CD4-positive, alpha-beta T cell (primary cell): ENCODE measurements at regions not wholly inside any gene's neighbourhood (a gene's known extent, or its start where the extent isn't known, plus 50 kb on each side); places are given as distances from the start of the nearest gene placed in this dataset.
A peak's percentile ranks its signal among the peaks of the same experiment; 100 is the strongest.

Experiments used
- ATAC-seq: fragments of 200-7000 bp; cut with Tn5 transposase; one replicate; pipeline ENCODE4 v1.10.0; 2022; ENCODE audit warnings: mild to moderate bottlenecking; ENCODE audit not compliant: poor library complexity
- CTCF ChIA-PET: fragments of 350-600 bp; sonication (Branson Sonifier 250); formaldehyde crosslinking; loops from one replicate; lab custom pipeline; 2021; ENCODE audit warnings: antibody characterized with exemption, inconsistent platforms; lab: Charles Lee
- POLR2A ChIA-PET: fragments of 350-600 bp; sonication (Branson Sonifier 250); formaldehyde crosslinking; loops from one replicate; lab custom pipeline; 2021; ENCODE audit warnings: antibody characterized with exemption, inconsistent platforms; lab: Charles Lee
- DNase-seq, 14 experiments: peaks; one replicate each; pipeline ENCODE4 v3.0.0-alpha.2; 2013 to 2020; ENCODE audit warnings: mixed read lengths in 2 of 14
- H3K27ac ChIP-seq, 2 donors: one replicate each; pipeline versions ENCODE4 v1.5.1 to v1.7.0; 2013; ENCODE audit warnings: low read length in 2 of 2, low read depth in 1 of 2, mild to moderate bottlenecking in 1 of 2
- H3K27me3 ChIP-seq, 2 experiments: 1 replicate in 1 of 2; 2 replicates in 1 of 2; pipeline versions ENCODE4 v1.6.1 to v1.7.0; 2013; ENCODE audit warnings: low read length in 2 of 2, control low read depth in 1 of 2, mild to moderate bottlenecking in 1 of 2, moderate library complexity in 1 of 2; ENCODE audit not compliant: insufficient read depth in 2 of 2, control insufficient read depth in 1 of 2
- H3K36me3 ChIP-seq: one replicate; pipeline ENCODE4 v1.6.1; 2013; ENCODE audit warnings: low read length, control low read depth; ENCODE audit not compliant: insufficient read depth
- H3K4me1 ChIP-seq: one replicate; pipeline ENCODE4 v1.6.1; 2013; ENCODE audit warnings: low read length, control low read depth; ENCODE audit not compliant: insufficient read depth
- H3K4me3 ChIP-seq: one replicate; pipeline ENCODE4 v1.5.1; 2013; ENCODE audit warnings: mild to moderate bottlenecking, low read length, moderate library complexity
- H3K9me3 ChIP-seq, 2 experiments: 1 replicate in 1 of 2; 2 replicates in 1 of 2; pipeline versions ENCODE4 v1.6.1 to v1.7.0; 2013; ENCODE audit warnings: low read length in 2 of 2, mild to moderate bottlenecking in 2 of 2, control low read depth in 1 of 2, moderate library complexity in 1 of 2; ENCODE audit not compliant: control insufficient read depth in 1 of 2, insufficient read depth in 1 of 2
- H3K27ac Mint-ChIP-seq: one replicate; pipeline ENCODE4 v1.8.0; 2020; ENCODE audit warnings: mixed read lengths
- H3K27me3 Mint-ChIP-seq: one replicate; pipeline ENCODE4 v1.8.0; 2021; ENCODE audit warnings: mixed read lengths
- H3K36me3 Mint-ChIP-seq: one replicate; pipeline ENCODE4 v1.8.0; 2021; ENCODE audit warnings: low read depth, mixed read lengths
- H3K4me1 Mint-ChIP-seq: one replicate; pipeline ENCODE4 v1.8.0; 2021; ENCODE audit warnings: low read depth, mixed read lengths
- H3K4me3 Mint-ChIP-seq: one replicate; pipeline ENCODE4 v1.8.0; 2020; ENCODE audit warnings: mild to moderate bottlenecking, mixed read lengths
- H3K9me3 Mint-ChIP-seq: one replicate; pipeline ENCODE4 v1.8.0; 2020; ENCODE audit warnings: mixed read lengths
- CTCF ChIP-seq: fragments of 200-600 bp; IDR thresholded peaks from one replicate; pipeline ENCODE4 v1.8.0; 2022; ENCODE audit warnings: antibody characterized with exemption, mild to moderate bottlenecking
- intact Hi-C, 2 experiments: fragments of 100-400 bp; cut with DNase I in 1 of 2; cut with micrococcal nuclease in 1 of 2; formaldehyde crosslinking; loops; one replicate each; pipeline versions ENCODE4 v1.15.1 to v1.9.0; 2023 to 2025; cut with DNase I, micrococcal nuclease

DNA sequence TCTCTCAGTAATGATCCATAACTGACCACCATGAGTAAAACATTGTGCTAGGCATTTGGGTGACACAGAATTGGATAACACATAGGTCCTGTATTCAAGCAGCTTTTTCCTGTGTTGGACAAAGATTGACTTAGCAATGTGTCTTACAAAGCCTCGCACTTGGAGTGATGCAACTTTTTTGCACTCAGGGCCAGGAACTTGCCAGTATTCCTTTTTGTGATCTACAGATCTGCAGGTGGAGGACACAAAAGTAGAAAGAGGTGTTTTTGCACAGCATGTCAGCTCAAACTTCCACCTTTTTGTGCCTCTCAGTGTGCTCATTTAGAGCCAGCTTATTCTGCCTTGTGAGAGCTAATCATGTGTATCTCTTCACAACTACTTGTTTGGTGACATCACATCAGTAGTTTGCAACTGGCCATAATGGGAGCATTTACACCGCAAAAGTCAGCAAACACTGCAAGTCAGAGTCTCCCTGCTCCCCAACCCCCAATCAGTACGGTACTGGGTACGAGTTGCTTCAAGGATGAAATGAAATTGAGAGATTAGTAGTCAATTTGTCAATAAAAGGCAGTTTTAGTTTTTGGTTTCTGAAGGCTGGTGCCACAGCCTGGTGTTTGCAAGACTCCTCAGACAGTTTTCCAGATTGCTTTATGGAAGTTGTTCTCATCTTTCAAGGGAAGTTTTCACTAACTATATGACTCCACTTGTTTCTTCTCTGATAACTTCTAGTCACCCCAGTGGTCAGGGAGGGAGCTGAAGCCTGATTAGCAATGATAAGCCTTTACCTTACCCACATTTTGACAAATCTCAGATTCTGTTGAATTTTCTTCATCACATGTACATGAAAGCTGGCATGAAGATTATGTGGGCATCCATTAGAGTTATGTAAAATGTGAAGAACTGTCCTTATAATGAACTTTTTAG, 149.1 kb downstream of the PDCD6IP start:
- Histone ChIP-seq H3K27ac (no peak overlapping the region), H3K9me3 (no peaks in the 10 kb centered on the region), H3K27me3 (peaks cover 0 to 5% of the 10 kb centered on the region in 2 experiments), H3K36me3 (no peaks in the 10 kb centered on the region), H3K4me1 (no peaks in the 10 kb centered on the region), H3K4me3 (no peak overlapping the region)
- ChIA-PET CTCF (no interaction called here), POLR2A (no interaction called here)
- H3K9me3 Mint-ChIP-seq, result no peaks in the 10 kb centered on the region
- H3K4me3 Mint-ChIP-seq, result no peak overlapping the region
- no peaks in the 10 kb centered on the region for H3K4me1 Mint-ChIP-seq
- no peak for TF ChIP-seq CTCF
- no peak overlapping the region for H3K27ac Mint-ChIP-seq
- intact Hi-C loops, result no loop called here
- no peak for ATAC-seq
- no peak for DNase-seq
- H3K36me3 Mint-ChIP-seq, result no peaks in the 10 kb centered on the region
- H3K27me3 Mint-ChIP-seq, result no peaks in the 10 kb centered on the region

GRCh38 chr3:33949074-33949473, 150.6 kb downstream of the PDCD6IP start:
- CTCF ChIA-PET, result no interaction called here
- H3K4me3 Mint-ChIP-seq, result no peak overlapping the region
- Histone ChIP-seq H3K4me1 (no peaks in the 10 kb centered on the region), H3K4me3 (no peak overlapping the region), H3K36me3 (no peaks in the 10 kb centered on the region), H3K27me3 (peaks cover 0 to 5% of the 10 kb centered on the region in 2 experiments), H3K27ac (no peak overlapping the region), H3K9me3 (no peaks in the 10 kb centered on the region)
- H3K4me1 Mint-ChIP-seq, result no peaks in the 10 kb centered on the region
- no peak for DNase-seq
- no peaks in the 10 kb centered on the region for H3K36me3 Mint-ChIP-seq
- no peak overlapping the region for H3K27ac Mint-ChIP-seq
- no peaks in the 10 kb centered on the region for H3K9me3 Mint-ChIP-seq
- POLR2A ChIA-PET, result no interaction called here
- intact Hi-C loops, result no loop called here
- H3K27me3 Mint-ChIP-seq, result no peaks in the 10 kb centered on the region
- no peak for TF ChIP-seq CTCF
- no peak for ATAC-seq

DNA sequence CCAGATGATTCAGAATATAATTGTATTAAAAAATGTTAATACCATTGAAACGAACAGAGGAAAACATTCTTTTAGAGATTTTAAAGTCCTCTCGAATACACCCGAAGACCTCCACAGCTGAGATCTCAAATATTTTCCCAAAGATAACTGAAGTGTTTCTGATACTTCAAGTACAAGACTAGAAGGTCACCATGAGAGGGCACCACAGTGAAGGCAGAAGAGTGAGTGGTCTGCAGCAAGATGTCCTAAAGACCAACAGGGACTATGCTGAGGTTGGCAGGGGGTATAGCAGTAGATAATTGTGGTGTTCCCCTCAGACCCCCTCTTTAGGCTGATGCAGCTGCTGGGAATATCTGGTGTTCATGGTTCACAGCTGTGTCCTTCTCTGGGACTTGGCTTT, 156.5 kb downstream of the PDCD6IP start:
- DNase-seq, result peak in 2 of 14 experiments; percentile 8 to 14
- no peak overlapping the region for H3K27ac Mint-ChIP-seq
- TF ChIP-seq CTCF, result no peak
- no peak overlapping the region for H3K4me3 Mint-ChIP-seq
- intact Hi-C loops, result loop anchor here in 1 of 2 experiments (5.0 kb wide), 1 partner anchor 942 kb away; no protein-coding TSS in a partner anchor
- H3K9me3 ChIP-seq, result no peaks in the 10 kb centered on the region
- no peaks in the 10 kb centered on the region for H3K36me3 Mint-ChIP-seq
- no peaks in the 10 kb centered on the region for H3K27me3 ChIP-seq
- H3K9me3 Mint-ChIP-seq, result no peaks in the 10 kb centered on the region
- H3K4me1 ChIP-seq, result no peaks in the 10 kb centered on the region
- CTCF ChIA-PET, result no interaction called here
- H3K4me3 ChIP-seq, result no peak overlapping the region
- ATAC-seq, result no peak
- H3K36me3 ChIP-seq, result no peaks in the 10 kb centered on the region
- POLR2A ChIA-PET, result no interaction called here
- no peaks in the 10 kb centered on the region for H3K4me1 Mint-ChIP-seq
- H3K27ac ChIP-seq, result no peak overlapping the region
- no peaks in the 10 kb centered on the region for H3K27me3 Mint-ChIP-seq
